HCT116 (cell line): ENCODE measurements at regions not wholly inside any gene's neighbourhood (a gene's known extent, or its start where the extent isn't known, plus 50 kb on each side); places are given as distances from the start of the nearest gene placed in this dataset.

ENCODE experiments used
- ATAC-seq: fragments of 200-7000 bp; cut with Tn5 transposase; 2 replicates; pipeline ENCODE4 v1.9.1; 2020; ENCODE audit warnings: mild to moderate bottlenecking, moderate library complexity
- BruUV-seq: library from RNA; stranded (reverse); fragments of 400-500 nt; replicated peaks from 2 replicates; lab custom pipeline; 2021; lab: Mats Ljungman, UMichigan
- CTCF ChIA-PET: fragments of 300-600 bp; sonication (Branson Sonifier 250); formaldehyde crosslinking; loops from one replicate; lab custom pipeline; 2021; ENCODE audit warnings: antibody characterized with exemption; lab: Charles Lee
- POLR2A ChIA-PET: fragments of 300-600, 350-600 bp; sonication (Branson Sonifier 250); formaldehyde crosslinking; loops from one replicate; lab custom pipeline; 2021; ENCODE audit warnings: antibody characterized with exemption; lab: Charles Lee
- RAD21 ChIA-PET, 2 experiments: fragments of 300-600 bp; sonication (Branson Sonifier 250); formaldehyde crosslinking; loops; one replicate each; lab custom pipeline; 2023; ENCODE audit warnings: low total read pairs in 2 of 2; ENCODE audit not compliant: uncharacterized antibody in 2 of 2, unreplicated experiment in 2 of 2, low non-redundant PET in 1 of 2; lab: Charles Lee
- DNase-seq: peaks from one replicate; pipeline ENCODE4 v3.0.0-alpha.2; 2010; ENCODE audit warnings: low read depth, low spot score
- H2AFZ ChIP-seq: fragments of 200-600 bp; shearing (Covaris generic), sonication (generic); 2 replicates; pipeline ENCODE4 v1.6.1; 2017; ENCODE audit warnings: low read depth, mixed run types, mixed read lengths, antibody characterized with exemption, low read length; ENCODE audit not compliant: poor library complexity, severe bottlenecking
- H3K27ac ChIP-seq: 2 replicates; pipeline ENCODE4 v1.5.1; 2012; ENCODE audit warnings: low read depth, low read length
- H3K27me3 ChIP-seq: fragments of 200-600 bp; sonication (generic); 2 replicates; pipeline ENCODE4 v1.6.1; 2016; ENCODE audit warnings: mixed run types, low read length, mixed read lengths; ENCODE audit not compliant: insufficient read depth
- H3K36me3 ChIP-seq, 2 experiments: fragments of 200-500 bp in 1 of 2; fragments of 200-600 bp in 1 of 2; sonication (Bioruptor generic) in 1 of 2; sonication (generic) in 1 of 2; 2 replicates each; pipeline versions ENCODE4 v1.5.1 to v1.6.1; 2014 to 2016; ENCODE audit warnings: low read length in 2 of 2, inconsistent platforms in 1 of 2, mixed read lengths in 1 of 2, mixed run types in 1 of 2; ENCODE audit not compliant: insufficient read depth in 2 of 2, control insufficient read depth in 1 of 2
- H3K4me1 ChIP-seq, 2 experiments: fragments of 200-600 bp in 1 of 2; sonication (generic) in 1 of 2; 2 replicates each; pipeline versions ENCODE4 v1.5.1 to v1.6.1; 2012 to 2017; ENCODE audit warnings: low read length in 2 of 2, inconsistent platforms in 1 of 2, mild to moderate bottlenecking in 1 of 2, mixed read lengths in 1 of 2, mixed run types in 1 of 2, moderate library complexity in 1 of 2; ENCODE audit not compliant: insufficient read depth in 2 of 2, control insufficient read depth in 1 of 2
- H3K4me2 ChIP-seq: fragments of 200-600 bp; sonication (generic); 2 replicates; pipeline ENCODE4 v1.6.1; 2017; ENCODE audit warnings: mixed run types, low read length, mixed read lengths
- H3K4me3 ChIP-seq, 2 experiments: fragments of 200-600 bp in 1 of 2; sonication (generic) in 1 of 2; replicated peaks in 1 of 2; 2 replicates each; pipeline ENCODE4 v1.5.1; 2011 to 2016; ENCODE audit warnings: low read length in 2 of 2, control low read depth in 1 of 2, low read depth in 1 of 2, mild to moderate bottlenecking in 1 of 2, mixed read lengths in 1 of 2, mixed run types in 1 of 2
- H3K79me2 ChIP-seq: fragments of 200-600 bp; sonication (generic); 2 replicates; pipeline ENCODE4 v1.6.1; 2017; ENCODE audit warnings: mild to moderate bottlenecking, mixed run types, low read length, moderate library complexity, mixed read lengths; ENCODE audit not compliant: insufficient read depth
- H3K9ac ChIP-seq: fragments of 200-600 bp; sonication (generic); 2 replicates; pipeline ENCODE4 v1.6.1; 2016; ENCODE audit warnings: low read length, mixed read lengths
- H3K9me2 ChIP-seq: fragments of 200-600 bp; sonication (generic), shearing (Covaris generic); 2 replicates; pipeline ENCODE4 v1.6.1; 2017; ENCODE audit warnings: mixed run types, mild to moderate bottlenecking, moderate library complexity; ENCODE audit not compliant: insufficient read depth
- H3K9me3 ChIP-seq, 2 experiments: fragments of 200-500 bp in 1 of 2; fragments of 200-600 bp in 1 of 2; sonication (Bioruptor generic) in 1 of 2; sonication (generic) in 1 of 2; 2 replicates each; pipeline ENCODE4 v1.6.1; 2014 to 2017; ENCODE audit warnings: low read length in 2 of 2, mixed read lengths in 2 of 2, inconsistent platforms in 1 of 2, low read depth in 1 of 2, mild to moderate bottlenecking in 1 of 2, mixed run types in 1 of 2, moderate library complexity in 1 of 2; ENCODE audit not compliant: control insufficient read depth in 1 of 2, insufficient read depth in 1 of 2
- H4K20me1 ChIP-seq: fragments of 200-600 bp; sonication (generic), shearing (Covaris generic); 2 replicates; pipeline ENCODE4 v1.6.1; 2017; ENCODE audit warnings: mixed run types, mild to moderate bottlenecking, moderate library complexity; ENCODE audit not compliant: insufficient read depth
- CBX3 ChIP-seq: IDR thresholded peaks from 2 replicates; pipeline ENCODE4 v1.6.1; 2012; ENCODE audit warnings: low read depth
- CTCF ChIP-seq, 3 experiments: fragments of 200-600 bp in 1 of 3; sonication (generic) in 1 of 3; IDR thresholded peaks in 2 of 3; conservative IDR thresholded peaks in 1 of 3; 2 replicates each; pipeline ENCODE4 v1.5.1; 2012 to 2017; ENCODE audit warnings: low read depth in 2 of 3, low read length in 2 of 3, antibody characterized with exemption in 1 of 3, borderline replicate concordance in 1 of 3, control low read depth in 1 of 3, mild to moderate bottlenecking in 1 of 3, mixed read lengths in 1 of 3, mixed run types in 1 of 3, moderate library complexity in 1 of 3; ENCODE audit not compliant: insufficient read depth in 1 of 3
- EZH2 ChIP-seq: fragments of 200-600 bp; sonication (generic); IDR thresholded peaks from 2 replicates; pipeline ENCODE4 v1.6.1; 2017; ENCODE audit warnings: antibody characterized with exemption, mixed run types
- EZH2phosphoT487 ChIP-seq: fragments of 200-600 bp; IDR thresholded peaks from 2 replicates; pipeline ENCODE4 v1.6.1; 2018; ENCODE audit warnings: antibody characterized with exemption, borderline replicate concordance
- RAD21 ChIP-seq: IDR thresholded peaks from 2 replicates; pipeline ENCODE4 v1.6.1; 2012; ENCODE audit warnings: low read depth, mild to moderate bottlenecking
- REST ChIP-seq: IDR thresholded peaks from 2 replicates; pipeline ENCODE4 v1.6.1; 2012; ENCODE audit warnings: low read depth
- SP1 ChIP-seq: IDR thresholded peaks from 2 replicates; pipeline ENCODE4 v1.6.1; 2012; ENCODE audit warnings: low read depth
- TCF7L2 ChIP-seq: IDR thresholded peaks from 2 replicates; pipeline ENCODE4 v1.7.0; 2011; ENCODE audit warnings: borderline replicate concordance, inconsistent platforms; ENCODE audit not compliant: insufficient read depth, insufficient read length; ENCODE audit errors: extremely low read depth
- ZBTB33 ChIP-seq: IDR thresholded peaks from 2 replicates; pipeline ENCODE4 v1.6.1; 2011; ENCODE audit warnings: mild to moderate bottlenecking, low read length, moderate library complexity; ENCODE audit not compliant: insufficient replicate concordance; ENCODE audit errors: extremely low read depth
- ZFX ChIP-seq: fragments of 450-650 bp; IDR thresholded peaks from 2 replicates; pipeline ENCODE4 v1.6.1; 2017
- intact Hi-C: fragments of 100-400 bp; cut with micrococcal nuclease; formaldehyde crosslinking; loops from 2 replicates; pipeline ENCODE4 v1.10.0; 2022

- CTCF ChIA-PET = interaction anchor here (0.8 to 1.4 kb wide), 3 partner anchors 12 to 168 kb away, joined by 3 to 4 read pairs (median 4); no protein-coding TSS in a partner anchor
Measured at GRCh38 chr4:25993395-25994185, 79.6 kb downstream of the SMIM20 start.

More at GRCh38 chr4:25993395-25994185, 79.6 kb downstream of the SMIM20 start:
- Histone ChIP-seq H3K9me3 (no peaks in the 10 kb centered on the region), H4K20me1 (no peaks in the 10 kb centered on the region), H2AFZ (peak overlapping the region; percentile 87), H3K9me2 (no peaks in the 10 kb centered on the region), H3K9ac (no peak overlapping the region), H3K4me1 (peaks cover 11 to 26% of the 10 kb centered on the region in 2 experiments; a peak in 3 of 4 replicates), H3K27me3 (no peaks in the 10 kb centered on the region), H3K79me2 (no peaks in the 10 kb centered on the region), H3K27ac (no peak overlapping the region), H3K36me3 (no peaks in the 10 kb centered on the region), H3K4me3 (no peak overlapping the region), H3K4me2 (peak overlapping the region; percentile 45)
- DNase-seq (peak; percentile 56), ATAC-seq (peak; percentile 87)
- RAD21 ChIA-PET = no interaction called here
- TF ChIP-seq ZFX (no peak), CTCF (IDR thresholded peaks at IDR 0.05 in 2 of 3, conservative IDR thresholded peaks at IDR 0.05 in 1 of 3; ENCODE audit: borderline replicate concordance in 1 of 3, insufficient read depth in 1 of 3, low read depth in 2 of 3, low read length in 2 of 3) (peak in 2 of 3 experiments; percentile 64 to 67; a peak in 4 of 6 replicates), EZH2phosphoT487 (no peak), EZH2 (no peak), CBX3 (no peak), SP1 (no peak), TCF7L2 (no peak), ZBTB33 (no peak), RAD21 (peak; percentile 32), REST (no peak)
- no TSS peak for BruUV-seq
- intact Hi-C loops = no loop called here
- POLR2A ChIA-PET = no interaction called here
